Stimulated activated CD4-positive, alpha-beta T cell treated with anti-CD3 and anti-CD28 coated beads, Interleukin-2, amount 100 ng/mL, for 48 hours (primary cell): ENCODE measurements at regions not wholly inside any gene's neighbourhood (a gene's known extent, or its start where the extent isn't known, plus 50 kb on each side); places are given as distances from the start of the nearest gene placed in this dataset.

Experiments
- DNase-seq, 2 donors: peaks; one replicate each; pipeline ENCODE4 v3.0.0-alpha.2; 2020

- no peak for DNase-seq
Observed at GRCh38 chr6:71444222-71444621, 155.6 kb downstream of the OGFRL1 start.

DNA sequence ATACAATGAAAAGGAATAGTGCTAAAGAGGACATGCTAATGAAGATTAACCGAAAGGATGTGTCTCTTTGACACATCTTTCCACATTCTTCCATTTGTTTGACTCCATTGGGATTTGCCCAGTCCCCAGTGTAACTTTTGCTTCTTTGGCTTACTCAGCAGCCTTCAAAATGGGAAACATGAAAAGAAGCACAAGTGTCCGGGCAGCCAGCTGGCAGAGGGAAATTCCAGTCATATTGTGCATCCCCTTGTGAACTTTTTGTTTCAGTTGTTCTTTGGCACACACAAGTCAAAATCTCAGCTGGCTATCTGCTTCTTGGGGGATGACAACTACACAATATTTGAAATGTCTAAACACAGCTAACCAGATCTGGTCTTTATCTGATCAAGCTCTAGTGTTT lies 157.4 kb downstream of the OGFRL1 start:
- DNase-seq, result no peak

DNA sequence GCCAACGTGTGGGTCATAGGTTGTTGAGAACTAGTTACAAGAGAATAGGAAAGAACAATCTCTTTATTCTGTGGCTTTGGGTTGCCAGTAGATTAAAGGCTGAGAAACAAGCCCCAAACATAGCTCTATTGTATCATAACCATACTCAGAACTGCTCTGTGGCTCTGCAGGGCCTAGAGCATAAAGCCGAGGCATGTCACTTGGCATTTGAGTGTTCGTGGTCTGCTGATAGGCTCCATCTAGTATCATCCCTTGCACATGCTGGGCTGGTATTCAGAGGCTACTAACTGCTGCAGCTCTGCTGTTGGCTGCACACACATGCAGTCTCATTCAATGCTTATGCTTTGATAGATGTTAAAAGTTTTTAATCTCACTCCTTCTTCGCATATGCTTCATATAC lies 157.9 kb downstream of the OGFRL1 start:
- no peak for DNase-seq

DNA sequence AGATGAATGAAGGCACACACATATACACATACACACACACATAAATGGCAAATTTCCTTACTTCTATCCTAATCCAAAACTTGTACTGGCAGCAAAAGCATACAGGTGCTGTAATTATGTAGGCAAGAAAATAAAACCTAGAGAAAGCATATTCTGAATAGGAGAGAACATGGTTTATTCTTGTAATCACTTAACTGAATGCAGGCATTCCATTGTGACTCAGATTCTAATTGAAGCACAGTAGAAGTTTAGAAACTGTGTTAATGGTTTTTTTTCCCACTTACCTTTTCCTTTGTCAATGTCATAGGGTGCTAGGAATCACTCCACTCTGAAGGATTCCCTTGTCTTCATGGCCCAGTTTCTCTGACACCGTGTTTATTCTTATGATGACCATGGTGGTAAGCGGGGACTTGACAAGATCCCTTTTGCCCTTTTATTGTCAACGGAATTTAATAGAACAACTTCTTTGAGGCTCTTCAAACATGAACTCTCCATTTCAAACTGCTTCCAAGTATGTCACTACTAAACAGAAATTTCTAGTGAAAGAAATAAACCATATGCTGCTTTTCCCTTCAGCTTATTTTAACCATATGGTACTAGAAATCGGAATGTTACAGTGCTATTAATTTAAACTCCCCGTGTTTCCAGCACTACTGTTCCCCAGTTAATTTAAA lies 164.2 kb downstream of the OGFRL1 start:
- DNase-seq, result no peak

- no peak for DNase-seq
Observed at GRCh38 chr6:71453371-71453706, 164.7 kb downstream of the OGFRL1 start.

- DNase-seq, result no peak
Observed at GRCh38 chr6:71454056-71454455, 165.4 kb downstream of the OGFRL1 start.

DNA sequence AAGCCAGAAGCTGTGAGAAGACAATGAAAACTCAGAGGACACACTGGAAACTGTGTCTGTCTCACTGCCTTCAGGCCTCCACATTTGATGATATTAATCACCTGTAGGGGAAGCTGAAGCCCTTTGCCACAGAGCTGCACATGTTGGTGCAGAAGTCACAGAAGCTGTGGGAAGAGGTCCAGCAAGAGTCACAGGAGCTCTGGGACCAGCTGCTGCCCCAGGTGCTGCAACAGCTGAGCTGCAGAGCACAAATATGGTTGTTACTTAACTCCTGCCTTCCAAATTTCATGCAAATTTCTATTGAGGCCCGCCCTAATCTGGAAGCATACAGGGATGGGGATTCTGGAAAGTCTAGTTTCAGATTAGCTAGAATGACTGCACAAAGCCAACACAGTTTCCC lies 169.3 kb downstream of the OGFRL1 start:
- no peak for DNase-seq

GRCh38 chr6:71459162-71459561 lies 170.6 kb downstream of the OGFRL1 start:
- no peak for DNase-seq

DNA sequence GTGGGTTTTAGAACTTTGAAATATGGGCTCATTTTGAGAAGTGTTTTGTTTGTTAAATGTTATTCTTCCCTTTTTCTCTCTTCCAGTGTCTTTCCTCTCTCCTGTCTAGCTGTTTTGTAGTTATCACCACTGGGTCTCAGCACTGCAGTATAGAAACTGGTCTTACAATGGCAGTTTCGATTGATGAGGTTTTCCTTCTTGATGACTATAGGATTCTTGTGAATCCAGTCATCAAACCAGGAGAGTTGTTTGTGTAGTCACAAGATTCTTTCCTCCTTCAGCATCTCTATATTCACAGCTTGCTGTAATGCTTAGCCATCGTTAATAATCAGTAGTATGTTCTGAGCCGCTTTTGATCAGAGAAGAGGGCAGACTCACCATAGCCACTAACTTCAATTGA lies 172.3 kb downstream of the OGFRL1 start:
- DNase-seq, result no peak

GRCh38 chr6:71463061-71463460 lies 174.4 kb downstream of the OGFRL1 start:
- no peak for DNase-seq

DNA sequence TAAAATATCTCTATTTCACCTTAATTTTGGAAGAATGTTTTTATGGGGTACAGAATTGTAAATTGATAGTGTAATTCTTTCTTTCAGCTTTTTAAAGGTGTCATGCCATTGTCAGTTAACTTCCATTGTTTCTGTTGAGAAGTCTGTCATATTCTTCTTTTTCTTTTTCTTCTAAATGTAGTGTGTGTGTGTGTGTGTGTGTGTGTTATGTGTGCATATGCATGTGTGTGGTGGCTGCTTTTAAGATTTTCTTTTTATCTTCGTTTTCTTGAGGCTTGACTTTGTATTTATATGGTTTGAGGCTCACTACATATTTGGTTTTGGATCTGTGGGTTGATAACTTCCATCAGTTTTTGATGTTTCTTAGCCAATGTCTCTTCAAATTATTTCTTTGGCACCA lies 176.5 kb downstream of the OGFRL1 start:
- DNase-seq, result no peak

DNA sequence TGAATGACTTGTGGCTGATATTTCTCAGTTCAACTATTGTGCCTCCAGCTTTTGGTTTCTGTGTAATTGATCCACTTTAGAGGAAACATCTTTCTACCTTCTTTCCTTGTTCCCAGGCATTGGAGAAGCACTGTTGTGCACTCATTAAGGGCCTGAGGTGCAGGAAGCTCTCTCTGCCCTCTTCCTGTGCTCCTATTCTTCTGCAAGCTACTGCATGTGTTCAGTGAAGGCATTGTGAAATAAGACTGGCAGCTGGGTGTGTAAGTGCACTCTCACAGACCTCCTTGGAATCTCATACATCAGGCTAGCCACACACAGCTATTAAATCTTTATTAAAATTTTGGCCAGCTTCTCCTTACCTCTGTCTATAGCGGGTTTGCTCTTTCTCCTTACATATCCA lies 177.8 kb downstream of the OGFRL1 start:
- DNase-seq, result no peak

- DNase-seq, result no peak
Observed at GRCh38 chr6:71468038-71468437, 179.4 kb downstream of the OGFRL1 start.

DNA sequence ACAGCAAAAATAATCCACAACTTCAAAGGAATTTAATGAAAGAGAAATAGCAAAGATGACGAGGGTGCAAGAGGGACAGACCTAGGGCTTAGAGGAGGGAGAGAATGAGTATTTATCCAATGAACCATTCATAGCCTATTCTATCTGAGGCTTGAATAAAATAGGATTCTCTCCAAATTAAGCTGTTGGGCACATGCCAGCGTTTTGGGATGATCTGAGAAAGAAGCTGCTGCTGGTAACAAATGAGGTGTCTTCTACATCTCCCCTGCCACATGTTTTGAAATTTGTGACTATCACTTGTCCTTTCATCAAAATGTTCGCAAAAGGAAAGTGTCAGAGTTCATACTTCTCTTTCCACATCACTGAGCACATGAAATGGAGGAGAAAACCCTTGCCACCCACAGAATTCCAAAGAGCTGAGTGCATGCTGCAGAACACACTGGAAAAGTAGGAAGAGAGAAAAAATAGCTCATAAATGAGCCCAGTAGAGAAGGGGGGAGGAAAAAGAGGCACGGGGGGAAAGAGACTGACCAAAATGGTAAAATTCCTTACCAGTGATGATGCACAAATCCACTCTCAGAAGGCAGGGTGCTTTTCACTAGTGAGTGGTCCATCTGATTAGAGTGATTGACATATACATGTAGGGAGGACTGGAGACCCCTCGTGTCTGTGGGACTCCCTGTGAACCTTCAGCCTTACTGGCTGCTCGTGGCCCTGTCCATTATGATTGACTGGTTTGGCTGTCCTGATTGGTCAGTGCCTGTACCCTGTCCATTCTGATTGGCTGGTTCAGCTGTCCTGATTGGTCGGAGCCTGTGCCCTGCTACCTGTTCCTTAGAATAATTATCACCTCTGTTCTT lies 180.5 kb downstream of the OGFRL1 start:
- no peak for DNase-seq

DNA sequence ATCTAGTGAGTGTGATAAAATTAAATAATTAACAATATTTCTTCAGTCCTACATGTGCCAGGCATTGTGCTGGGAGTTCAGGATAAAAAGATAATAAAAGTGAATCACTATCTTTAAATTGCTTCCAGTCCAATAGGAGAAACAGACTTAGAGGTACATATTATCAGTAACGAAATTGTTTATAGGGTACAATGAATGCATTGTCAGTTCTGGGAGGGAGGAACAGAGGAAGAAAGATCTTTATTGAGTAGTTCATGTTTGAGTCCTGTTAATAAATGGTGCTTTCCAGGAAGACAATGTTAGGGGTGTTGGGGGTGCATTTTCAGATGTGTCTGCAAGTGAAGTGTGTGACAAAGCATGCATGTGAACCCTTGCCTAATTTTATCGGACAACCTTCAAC lies 183.1 kb downstream of the OGFRL1 start:
- DNase-seq, result no peak

GRCh38 chr6:71473926-71474325 lies 185.3 kb downstream of the OGFRL1 start:
- DNase-seq, result no peak

GRCh38 chr6:71474942-71475341 lies 186.3 kb downstream of the OGFRL1 start:
- DNase-seq, result no peak

GRCh38 chr6:71476371-71476770 lies 187.8 kb downstream of the OGFRL1 start:
- no peak for DNase-seq

DNA sequence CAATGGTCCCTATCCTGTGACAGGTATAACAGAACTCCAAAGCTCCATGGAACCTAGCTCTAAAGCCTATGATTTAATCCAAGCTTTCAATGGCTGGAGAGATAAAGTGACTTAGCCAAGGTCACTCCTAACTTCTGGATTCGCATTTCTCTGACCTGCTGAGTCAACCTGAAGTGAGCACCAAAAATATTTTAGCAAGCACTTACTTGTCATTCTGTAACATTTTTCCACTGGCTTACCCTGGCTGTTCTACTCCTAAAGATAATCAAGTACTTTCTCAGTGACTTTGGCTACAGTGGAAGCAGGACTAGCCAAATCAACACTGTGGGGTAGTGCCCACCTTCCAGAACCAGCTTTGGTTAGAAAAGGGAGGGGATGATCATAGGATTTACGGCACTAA lies 188.3 kb downstream of the OGFRL1 start:
- no peak for DNase-seq

- DNase-seq, result no peak
Observed at GRCh38 chr6:71478834-71479541, 190.4 kb downstream of the OGFRL1 start.

GRCh38 chr6:71480577-71480976 lies 192.0 kb downstream of the OGFRL1 start:
- no peak for DNase-seq

DNA sequence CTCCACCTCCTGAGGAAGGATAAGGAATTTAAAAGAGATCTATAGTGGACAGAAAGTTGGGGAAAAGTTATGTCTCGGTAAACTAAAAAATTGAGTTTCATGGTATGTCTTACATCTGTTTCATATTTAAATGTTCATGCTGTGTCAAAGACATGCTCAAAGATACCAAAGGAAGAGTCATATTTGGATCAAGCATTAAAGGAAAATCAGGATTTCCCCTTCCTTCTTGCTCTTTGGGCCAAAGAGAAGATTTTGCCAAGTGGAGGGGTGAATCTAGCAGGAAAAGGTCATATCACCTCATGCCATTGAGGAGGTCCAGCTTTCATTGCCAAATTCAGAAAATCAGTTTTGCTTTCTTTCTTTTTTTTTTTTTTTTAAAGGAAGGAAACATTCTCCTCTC lies 192.4 kb downstream of the OGFRL1 start:
- no peak for DNase-seq

- DNase-seq, result no peak
Observed at GRCh38 chr6:71481801-71482200, 193.2 kb downstream of the OGFRL1 start.

DNA sequence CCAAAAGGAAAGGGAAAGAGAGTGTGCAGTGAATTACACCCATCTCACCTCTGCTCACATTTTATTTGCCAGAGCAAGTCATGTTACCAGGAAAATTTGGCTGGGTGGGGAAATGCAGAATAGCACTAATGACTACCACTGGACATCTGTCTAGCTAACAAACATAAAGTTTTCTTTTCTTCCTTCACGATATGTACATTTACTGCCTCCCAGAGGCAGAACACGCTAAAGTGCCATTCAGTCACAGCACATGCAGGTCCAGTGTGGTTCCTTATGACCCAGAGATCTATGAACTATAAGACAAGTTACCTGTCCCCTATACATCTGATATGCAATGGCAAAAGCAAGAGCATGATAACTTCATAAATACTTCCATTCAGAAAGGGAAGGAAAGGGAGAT lies 194.1 kb downstream of the OGFRL1 start:
- DNase-seq, result no peak
